HT-29 (cell line): ENCODE measurements at regions not wholly inside any gene's neighbourhood (a gene's known extent, or its start where the extent isn't known, plus 50 kb on each side); places are given as distances from the start of the nearest gene placed in this dataset.

Experiments
- DNase-seq: peaks from one replicate; pipeline ENCODE4 v3.0.0-alpha.2; 2015; ENCODE audit warnings: low spot score

DNA sequence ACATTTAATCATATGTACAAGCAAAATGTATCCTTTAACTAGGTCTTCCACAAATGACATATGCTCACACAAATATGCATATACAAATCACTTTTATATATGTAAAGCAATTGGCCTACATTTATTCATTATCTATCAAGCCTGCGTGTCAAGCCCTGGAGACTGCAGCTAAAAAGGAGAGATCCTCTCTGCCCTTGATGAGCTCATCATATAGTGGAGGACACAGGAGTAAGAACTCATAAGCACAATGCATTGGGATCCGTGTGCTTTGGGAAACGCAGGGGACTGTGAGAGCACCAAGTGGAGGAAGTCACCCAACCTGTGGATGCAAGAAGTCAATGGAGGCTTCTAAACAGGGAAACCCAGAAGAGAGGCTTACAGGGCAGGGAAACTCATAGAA, 735.7 kb downstream of the BCL11B start:
- no peak for DNase-seq

DNA sequence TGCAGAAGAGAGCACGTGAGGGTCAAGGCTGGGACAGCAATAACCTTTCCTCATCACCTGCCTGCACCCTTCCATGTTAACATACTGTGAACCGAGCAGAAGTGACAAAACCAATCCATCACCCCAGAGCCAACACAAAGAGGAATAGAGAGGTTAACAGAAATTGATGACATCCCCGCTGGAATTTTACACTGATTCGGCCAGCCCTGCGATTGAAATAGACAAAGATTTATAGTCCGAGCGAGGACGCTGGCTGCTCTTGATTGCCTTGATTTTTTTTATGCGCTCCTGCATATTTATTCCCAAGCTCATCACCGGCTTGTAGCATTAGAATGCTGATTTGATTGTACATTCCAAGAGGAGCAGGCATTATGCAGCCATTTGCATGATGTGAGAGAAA, 729.7 kb downstream of the BCL11B start:
- DNase-seq: no peak

DNA sequence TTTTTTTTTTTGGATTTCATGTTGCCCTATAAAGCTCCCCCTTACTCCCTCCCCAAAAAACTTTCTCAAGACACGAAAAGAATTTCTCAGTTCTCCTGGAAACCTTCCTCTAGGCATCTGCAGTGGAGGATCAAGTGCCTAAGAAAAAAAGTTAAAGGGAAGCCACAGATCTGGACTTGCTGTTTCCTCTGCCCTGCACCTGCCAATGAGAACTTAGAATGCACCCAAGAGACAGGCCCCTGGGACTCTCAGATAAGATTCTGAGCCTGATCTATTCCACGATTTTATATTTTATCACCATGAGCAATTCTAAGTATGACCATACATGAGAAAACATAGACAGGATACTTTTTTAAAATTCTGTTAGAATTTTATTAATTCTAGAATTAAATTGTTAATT, 728.9 kb downstream of the BCL11B start:
- no peak for DNase-seq

DNA sequence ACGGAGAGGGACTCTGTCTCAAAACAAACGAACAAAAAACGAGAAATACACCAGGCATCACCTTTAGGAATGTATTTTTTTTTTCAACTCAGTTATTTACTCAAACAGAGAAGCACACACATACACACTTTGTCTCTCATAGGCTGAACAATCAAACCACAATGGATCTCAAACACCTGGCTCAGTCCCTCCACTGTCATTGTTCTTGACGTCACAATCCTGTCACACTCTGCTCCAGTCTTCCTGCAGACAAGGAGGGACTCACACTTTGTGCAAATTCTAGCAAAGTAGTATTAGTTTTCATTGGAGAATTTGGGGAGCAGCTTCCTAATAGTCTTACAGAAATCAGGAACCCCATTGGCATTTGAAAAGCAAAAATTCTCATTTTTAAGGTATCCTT, 727.8 kb downstream of the BCL11B start:
- DNase-seq: no peak

DNA sequence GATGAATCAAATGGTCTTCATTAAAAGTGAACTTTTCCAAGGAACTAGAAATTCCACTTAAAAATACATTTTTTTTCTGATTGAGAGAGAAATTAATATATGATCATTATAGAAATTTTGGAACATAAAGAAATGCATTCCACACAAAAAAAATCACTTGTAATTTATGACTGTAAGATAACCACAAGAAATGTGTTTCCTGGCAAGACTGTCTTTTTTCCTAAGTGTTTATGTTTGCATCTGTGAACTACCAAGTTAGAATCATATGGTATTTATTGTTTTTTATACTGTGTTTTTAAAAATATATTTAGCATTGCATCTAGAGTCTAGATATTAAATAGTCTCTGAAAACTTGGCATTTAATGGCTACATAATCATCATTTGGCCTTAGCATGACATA, 726.8 kb downstream of the BCL11B start:
- DNase-seq: no peak

DNA sequence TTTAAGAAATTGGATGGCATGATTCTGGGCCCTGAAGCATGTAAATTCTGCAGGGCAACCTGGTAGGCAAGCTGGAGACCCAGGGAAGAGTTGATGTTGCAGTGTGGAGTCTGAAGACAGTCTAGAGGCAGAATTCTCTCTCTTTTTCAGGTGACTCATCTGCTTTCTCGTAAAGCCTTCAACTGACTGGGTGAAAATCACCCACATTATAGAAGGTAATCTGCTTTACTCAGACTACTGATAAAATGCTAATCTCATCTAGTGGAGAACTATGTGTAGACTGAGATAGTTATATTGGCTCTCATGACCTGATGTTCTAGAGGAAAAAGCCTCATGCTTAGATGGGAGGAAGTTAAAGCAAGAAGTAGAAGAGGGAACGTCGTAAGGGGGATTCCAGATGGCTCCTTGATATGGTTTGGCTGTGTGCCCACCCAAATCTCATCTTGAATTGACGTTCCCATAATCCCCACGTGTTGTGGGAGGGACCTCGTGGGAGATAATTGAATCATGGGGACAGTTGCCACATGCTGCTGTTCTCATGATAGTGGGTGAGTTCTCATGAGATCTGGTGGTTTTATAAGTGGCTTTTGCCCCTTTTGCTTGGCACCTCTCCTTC, 723.8 kb downstream of the BCL11B start:
- DNase-seq: no peak

DNA sequence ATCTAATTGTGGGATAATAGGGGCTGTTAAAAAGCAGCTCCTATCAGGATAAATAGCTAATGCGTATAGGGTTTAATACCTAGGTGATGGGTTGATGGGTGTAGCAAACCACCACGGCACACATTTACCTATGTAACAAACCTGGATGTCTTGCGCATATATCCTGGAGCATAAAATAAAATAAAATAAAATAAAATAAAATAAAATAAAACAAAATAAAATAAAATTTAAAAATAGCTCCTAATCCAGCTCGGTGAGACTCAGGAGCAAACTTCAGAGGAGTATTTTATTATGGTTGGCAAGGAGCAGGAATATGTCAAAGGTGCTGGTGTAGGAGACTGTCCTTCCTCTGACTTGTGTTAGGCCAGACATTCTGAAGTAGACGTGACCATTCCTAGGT, 721.0 kb downstream of the BCL11B start:
- DNase-seq: no peak

DNA sequence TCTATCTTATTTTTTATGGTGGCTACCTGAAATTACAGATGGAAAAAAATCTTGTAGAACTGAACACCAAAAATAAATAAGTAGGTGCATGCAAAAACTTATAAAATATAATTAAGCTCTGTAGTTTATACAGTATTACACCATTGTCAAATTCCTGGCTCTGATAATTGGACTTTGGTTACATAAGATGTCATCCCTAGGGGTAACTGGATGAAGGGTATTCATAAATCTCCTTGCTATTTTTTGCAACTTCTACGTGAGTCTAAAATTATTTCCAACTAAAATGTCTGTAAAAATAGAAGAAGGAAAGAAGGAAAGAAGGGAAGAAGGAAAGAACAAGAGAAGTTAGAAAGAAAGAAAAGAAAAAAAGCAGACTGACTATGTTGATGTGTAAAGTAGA, 716.6 kb downstream of the BCL11B start:
- no peak for DNase-seq

DNA sequence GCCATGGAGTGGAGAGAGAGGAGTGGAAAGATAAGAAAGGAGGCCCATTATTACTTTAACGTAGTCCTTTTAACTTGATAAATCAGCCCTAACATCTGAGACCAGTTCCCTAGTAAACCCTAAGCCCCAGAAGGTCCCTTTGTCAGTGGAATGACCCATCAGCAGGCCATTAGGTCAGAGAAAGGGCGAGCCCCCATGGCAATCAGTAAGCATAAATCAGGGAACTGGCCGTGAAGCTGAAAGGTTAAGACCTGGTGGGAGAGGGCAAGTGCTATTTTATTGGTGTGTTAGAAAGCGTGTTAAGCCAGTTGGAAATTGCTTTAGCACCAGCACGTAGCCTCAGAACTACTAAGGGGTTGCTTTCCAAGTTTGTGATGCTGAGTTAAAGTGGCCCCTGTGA, 708.0 kb downstream of the BCL11B start:
- no peak for DNase-seq

DNA sequence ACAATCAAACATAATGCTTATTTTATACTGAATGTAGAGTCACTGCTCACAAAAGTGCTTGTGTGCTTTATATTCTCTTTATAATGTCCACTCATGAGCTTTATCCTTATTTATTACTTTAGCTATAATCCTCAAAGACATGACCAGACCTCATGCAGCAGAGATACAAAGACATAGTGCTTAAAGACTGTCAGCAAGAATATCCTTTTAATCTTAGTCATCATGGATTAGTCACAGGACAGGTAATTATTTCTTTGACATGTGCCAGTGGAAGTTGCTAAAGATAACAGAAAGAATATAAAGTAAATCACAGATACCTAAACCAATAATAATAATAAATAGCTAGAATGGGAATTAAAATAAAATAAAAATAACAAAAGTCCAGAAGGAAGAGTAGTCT, 707.5 kb downstream of the BCL11B start:
- DNase-seq: no peak

DNA sequence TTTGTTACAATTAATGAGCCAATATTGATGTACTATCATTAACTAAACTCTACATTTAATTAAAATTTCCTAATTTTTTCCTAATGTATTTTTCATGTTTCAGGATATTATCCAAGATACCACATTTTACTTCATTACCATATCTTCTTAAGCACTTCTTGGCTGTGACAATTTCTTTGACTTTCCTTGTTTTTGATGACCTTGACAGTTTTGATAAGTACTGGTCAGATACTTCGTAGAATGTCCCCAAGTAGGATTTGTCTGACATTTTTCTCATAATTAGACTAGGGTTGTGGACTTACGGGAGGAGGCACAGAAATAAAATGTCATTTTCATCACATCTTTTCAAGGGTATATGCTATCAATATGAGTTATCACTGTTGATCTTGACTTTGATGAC, 700.9 kb downstream of the BCL11B start:
- no peak for DNase-seq

DNA sequence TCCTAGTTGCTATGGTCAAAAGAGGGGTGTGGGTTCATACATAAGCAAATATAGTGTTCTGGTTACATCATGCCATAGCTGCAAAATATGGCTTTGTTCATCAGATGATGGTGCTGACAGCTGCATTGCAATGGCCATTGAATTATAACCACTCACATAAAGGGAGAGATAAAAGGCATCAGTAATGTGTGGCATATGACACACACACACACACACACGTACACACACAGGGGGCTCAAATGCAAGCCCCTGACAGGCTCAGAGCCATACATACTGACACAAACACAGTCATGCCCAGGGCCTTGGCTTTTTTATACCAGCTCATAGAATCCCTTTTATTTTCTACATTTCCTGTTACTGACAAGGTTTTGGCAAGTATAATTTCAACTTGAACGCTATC, 698.9 kb downstream of the BCL11B start:
- no peak for DNase-seq

DNA sequence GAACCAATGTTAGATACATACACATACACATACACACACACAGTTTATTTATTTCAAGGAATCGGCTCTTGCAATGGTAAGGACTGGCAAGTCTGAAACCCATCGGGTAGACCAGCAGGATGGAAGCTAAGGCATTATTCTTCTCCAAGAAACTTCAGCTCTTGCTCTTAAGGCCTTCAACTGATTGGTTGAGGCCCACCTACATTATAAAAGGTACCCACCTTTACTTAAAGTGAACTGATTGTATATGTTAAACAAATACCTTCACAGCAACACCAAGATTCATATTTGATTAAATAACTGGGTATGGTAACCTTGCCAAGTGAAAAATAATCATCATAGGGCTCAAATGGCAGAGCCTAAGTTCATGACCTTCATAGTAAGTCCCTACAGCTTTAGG, 695.5 kb downstream of the BCL11B start:
- DNase-seq: no peak

DNA sequence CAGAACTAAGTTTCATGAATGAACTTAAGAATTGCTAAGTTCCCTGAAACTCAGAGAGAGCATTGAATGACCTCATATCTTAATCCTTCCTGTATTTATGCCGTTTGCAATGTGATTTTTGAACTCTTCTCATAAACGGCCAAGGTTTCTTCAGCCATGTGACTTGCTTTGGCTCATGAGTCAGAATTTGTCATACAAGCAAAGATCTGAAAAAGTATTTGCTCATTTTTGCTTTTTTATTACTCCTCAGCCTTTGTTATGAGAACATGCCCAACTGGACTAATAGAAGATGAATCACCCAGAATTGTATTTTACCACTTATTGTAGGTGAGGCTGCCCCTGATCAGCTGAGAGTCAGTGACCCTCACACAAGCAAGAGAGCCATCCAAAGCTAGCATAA, 693.8 kb downstream of the BCL11B start:
- no peak for DNase-seq

DNA sequence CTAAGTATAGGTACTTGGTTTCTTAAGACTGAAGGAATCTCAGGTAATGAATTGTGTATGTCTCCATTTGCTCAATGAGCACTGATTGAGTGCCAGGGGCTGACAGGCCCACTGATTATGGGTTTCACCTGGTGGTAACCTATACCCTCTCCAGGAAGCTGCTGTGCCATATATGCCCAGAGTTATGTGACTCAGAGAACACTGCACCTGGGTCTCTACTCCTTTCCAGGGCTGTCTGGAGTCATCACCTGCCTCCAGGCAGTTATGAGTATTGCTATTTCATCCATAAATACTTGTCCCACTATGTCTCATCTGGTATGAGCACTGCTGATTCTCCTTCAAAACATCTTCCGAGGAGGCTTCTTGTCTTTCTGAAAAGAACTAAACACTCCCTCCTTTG, 692.9 kb downstream of the BCL11B start:
- DNase-seq: no peak

DNA sequence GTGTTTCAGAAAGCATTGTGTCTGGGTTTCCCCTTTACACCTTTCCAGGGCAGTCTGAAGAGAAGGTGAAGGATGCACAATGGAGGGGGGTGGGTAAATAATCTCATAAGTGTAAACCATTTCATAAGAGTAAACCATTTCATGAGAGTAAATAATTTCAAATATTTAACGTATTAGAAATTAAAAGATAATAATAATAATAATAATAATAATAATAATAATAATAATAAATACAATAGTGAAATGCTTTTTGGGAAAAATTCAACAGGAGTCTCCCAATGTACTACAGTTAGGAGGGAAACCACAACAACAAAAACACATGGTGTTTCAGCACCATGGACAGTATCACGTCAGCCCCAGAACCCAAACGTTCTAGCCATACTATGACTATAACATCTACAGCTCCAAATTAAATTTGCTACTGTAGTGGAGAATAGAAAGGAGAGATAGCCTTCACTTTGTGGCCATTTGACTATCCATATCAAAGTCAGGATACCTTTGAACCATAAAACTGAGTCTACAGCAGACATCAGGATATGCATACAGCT, 691.8 kb downstream of the BCL11B start:
- DNase-seq: no peak

DNA sequence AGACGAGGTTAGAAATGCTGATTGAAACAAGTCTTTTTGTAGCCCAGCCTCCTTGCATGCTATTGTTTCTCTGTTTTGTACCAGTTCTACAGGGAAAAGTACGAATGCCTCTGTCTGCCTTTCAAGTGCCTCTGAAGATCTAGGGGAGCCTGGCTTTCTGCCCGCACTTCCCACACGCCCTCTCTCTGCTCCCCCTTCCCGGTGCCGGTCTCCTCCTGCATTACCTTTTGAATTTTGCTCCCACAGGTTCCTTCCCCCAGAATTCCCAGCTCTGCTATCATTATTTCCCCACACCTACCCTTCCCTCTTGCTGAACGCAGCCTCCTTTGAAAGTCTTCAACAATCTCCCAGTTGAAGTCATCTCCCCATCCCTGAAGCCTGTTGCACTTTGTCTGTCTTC, 689.7 kb downstream of the BCL11B start:
- DNase-seq: no peak

DNA sequence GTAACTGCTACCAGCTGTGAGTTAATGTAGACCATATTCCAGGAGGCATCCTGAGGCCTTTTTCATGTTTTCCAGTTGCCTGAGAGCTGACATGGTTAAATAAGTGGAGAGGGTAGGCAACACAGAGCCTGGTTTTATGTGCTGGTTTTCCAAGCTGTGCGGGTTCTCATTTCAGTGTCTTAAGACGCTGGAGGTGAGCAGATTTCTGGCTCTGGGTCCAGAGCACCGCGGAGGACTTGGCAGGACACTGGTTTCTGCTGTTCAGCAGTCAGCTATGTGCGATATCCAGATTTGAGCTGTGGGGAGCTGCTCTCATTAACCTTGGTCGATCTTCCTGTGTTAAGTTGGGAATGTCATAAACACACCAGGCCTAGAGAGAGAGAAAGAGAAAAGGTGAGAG, 680.8 kb downstream of the BCL11B start:
- no peak for DNase-seq

DNA sequence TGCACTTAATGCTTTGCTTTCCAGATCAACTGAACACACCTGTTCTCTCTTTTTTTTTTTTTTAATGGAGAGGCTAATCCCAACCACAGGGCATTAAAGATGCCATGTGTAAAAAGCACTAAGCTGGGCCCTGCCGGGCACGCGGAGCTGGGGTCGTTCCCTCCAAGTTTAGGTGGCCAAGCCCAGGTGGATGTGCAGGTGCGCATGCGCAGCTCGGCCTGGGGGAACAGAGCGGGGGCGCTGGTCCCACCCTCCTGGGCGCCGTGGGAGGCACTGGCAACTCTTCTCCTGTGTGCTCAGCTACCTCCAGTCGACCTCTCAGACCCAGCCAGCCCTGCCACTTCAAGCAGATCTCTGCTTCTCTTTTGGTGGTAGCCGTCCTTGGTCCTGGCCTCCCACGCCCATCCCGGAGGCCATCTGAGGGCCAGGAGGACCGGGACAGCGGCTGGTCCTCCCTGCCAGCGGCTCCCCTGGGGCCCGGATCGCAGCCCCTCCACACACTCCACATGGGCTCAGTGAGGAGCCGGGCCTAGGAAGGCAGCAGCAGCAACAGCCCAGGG, 679.3 kb downstream of the BCL11B start:
- no peak for DNase-seq

DNA sequence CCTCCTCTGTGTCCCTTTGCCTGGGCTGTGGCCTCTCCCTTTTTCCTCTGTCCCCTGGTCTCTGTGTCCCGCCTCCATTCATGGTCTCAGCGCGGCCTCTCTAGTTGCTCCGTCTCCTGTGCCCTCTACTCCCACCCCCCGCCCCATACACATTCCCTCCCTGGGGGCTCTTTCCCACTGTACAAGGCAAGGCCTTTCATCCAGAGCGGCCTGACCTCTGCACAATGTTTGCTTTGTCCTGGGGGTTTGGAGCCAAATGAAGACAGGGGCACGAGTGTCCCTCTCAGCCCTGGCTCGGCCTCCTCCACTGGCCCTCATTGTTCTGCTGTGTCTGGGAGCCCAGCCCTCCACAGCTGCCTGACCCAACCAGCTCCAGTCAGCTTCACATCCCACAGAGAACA, 678.6 kb downstream of the BCL11B start:
- DNase-seq: no peak

DNA sequence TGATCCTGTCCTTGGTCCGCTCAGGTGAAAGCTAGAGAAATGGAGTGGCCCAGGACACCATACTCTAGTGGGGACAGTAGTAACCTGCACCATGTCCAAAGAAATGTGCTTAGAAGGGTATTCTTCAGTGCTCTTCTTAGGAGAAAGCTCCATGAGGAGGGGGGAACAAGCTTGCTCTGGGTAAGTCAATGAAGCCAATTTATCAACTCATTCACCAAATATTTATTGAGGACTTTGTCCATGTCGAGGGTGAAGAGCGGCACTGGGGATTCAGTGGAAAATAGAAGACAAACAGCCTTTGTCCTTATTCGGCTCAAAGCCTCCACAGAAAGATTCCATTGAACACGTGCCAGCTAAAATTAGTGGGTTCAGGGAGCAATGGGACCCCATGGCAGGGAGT, 677.8 kb downstream of the BCL11B start:
- DNase-seq: no peak

DNA sequence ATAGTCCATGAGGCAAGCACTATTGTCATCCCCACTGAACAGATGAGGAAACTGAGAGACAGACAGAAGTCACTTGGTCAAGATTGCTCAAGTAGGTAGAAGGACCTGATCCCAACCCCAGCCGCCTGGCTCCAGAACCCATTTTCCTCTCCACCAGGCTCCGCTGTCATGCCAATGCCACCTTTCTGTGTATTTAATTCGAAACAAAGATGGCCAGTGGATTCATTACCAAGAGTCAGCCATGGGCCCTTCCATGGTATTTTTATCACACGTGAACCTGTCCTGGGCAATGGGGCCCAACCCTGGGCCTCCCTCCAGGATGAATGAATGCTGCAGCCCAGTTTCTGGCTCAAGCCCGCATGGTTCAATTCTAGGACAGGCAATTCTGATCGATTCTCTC, 673.4 kb downstream of the BCL11B start:
- no peak for DNase-seq

DNA sequence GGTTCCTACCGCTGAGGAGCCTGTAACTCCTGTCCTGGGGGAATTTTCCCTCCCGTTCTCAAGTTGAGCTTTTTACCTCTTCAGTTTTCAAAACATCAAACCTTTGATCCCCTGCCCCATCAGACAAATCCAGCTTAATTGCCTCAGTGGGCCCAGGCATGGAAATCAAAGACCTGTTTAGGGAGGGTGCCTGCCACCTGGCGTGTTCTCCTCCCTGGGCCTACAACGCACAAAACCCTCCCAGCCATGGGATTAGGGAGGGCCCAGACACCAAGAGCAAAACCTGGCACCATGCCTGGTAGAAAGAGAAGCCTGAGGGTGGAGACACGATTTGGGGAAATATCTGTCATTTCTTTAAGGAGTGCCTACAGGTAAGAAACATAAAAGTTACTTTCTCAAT, 672.9 kb downstream of the BCL11B start:
- no peak for DNase-seq

DNA sequence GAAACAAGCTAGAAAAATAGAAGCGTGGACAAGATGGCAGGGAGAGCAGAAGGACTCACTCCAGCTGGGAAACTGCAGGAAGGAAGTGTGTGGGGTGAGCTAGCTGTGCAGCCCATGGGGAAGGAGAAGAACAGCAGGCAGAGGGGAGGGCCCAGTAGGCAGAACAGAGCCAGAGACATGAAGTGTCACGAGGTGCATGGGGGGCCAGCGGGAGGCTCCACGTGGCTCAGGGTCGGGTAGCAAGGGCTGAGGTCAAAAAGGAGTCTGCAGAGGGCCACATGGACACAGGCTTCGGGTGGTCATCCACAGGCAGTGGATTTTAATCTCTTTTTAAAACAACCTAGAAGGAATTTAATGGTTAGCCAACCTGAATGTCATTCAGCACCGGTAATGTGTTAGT, 669.0 kb downstream of the BCL11B start:
- DNase-seq: no peak
